Neural cell (in vitro differentiated cells): ENCODE measurements at regions not wholly inside any gene's neighbourhood (a gene's known extent, or its start where the extent isn't known, plus 50 kb on each side); places are given as distances from the start of the nearest gene placed in this dataset.

Experiments
- CTCF ChIP-seq: fragments of 450-650 bp; IDR thresholded peaks from 2 replicates; pipeline ENCODE4 v1.5.1; 2014; ENCODE audit warnings: antibody characterized with exemption, mild to moderate bottlenecking, moderate library complexity; ENCODE audit not compliant: poor library complexity, severe bottlenecking
- EP300 ChIP-seq: fragments of 450-650 bp; conservative IDR thresholded peaks from 2 replicates; pipeline ENCODE4 v1.6.1; 2014; ENCODE audit warnings: antibody characterized with exemption, mild to moderate bottlenecking, moderate library complexity; ENCODE audit not compliant: poor library complexity, severe bottlenecking
- EZH2 ChIP-seq: fragments of 200-600, 300-800 bp; shearing (Covaris generic), sonication (generic); IDR thresholded peaks from 2 replicates; pipeline ENCODE4 v1.6.1; 2014; ENCODE audit warnings: antibody characterized with exemption, low read length, borderline replicate concordance, mild to moderate bottlenecking; ENCODE audit not compliant: insufficient read depth, poor library complexity, severe bottlenecking
- POLR2AphosphoS5 ChIP-seq: IDR thresholded peaks from 2 replicates; pipeline ENCODE4 v1.6.1; 2012
- RAD21 ChIP-seq: fragments of 450-650 bp; conservative IDR thresholded peaks from 2 replicates; pipeline ENCODE4 v1.6.1; 2014; ENCODE audit warnings: antibody characterized with exemption, mild to moderate bottlenecking, moderate library complexity
- TAF1 ChIP-seq: IDR thresholded peaks from 2 replicates; pipeline ENCODE4 v1.6.1; 2012; ENCODE audit warnings: low read depth

- TF ChIP-seq CTCF (no peak), TAF1 (no peak), POLR2AphosphoS5 (no peak), EZH2 (no peak), EP300 (no peak), RAD21 (no peak)
Measured at GRCh38 chr16:52316241-52316640, 230.7 kb downstream of the TOX3 start.
